Loucy (cell line): ENCODE measurements at regions not wholly inside any gene's neighbourhood (a gene's known extent, or its start where the extent isn't known, plus 50 kb on each side); places are given as distances from the start of the nearest gene placed in this dataset.

Experiments
- CTCF ChIP-seq: fragments of 200-600 bp; sonication (generic); conservative IDR thresholded peaks from 2 replicates; pipeline ENCODE4 v1.5.1; 2014; ENCODE audit warnings: mild to moderate bottlenecking, antibody characterized with exemption, low read length
- EZH2phosphoT487 ChIP-seq: fragments of 200-600 bp; IDR thresholded peaks from 2 replicates; pipeline ENCODE4 v1.6.1; 2018; ENCODE audit warnings: antibody characterized with exemption, mild to moderate bottlenecking, moderate library complexity, borderline replicate concordance

- TF ChIP-seq CTCF, result no peak
- no peak for TF ChIP-seq EZH2phosphoT487
These were observed 745.3 kb downstream of the C12orf50 start for GRCh38 chr12:87283886-87284285.
